Hematopoietic multipotent progenitor cell treated with erythropoietin and hydrocortisone succinate and interleukin-3 and kit ligand, for 4 days (in vitro differentiated cells): ENCODE measurements at regions not wholly inside any gene's neighbourhood (a gene's known extent, or its start where the extent isn't known, plus 50 kb on each side); places are given as distances from the start of the nearest gene placed in this dataset.
"Not testable (repeated sequence)": the region's sequence is repeated elsewhere in the genome, so short reads cannot be mapped to it uniquely, and the experiment has no call there.

ENCODE experiments used
- DNase-seq: peaks from one replicate; pipeline ENCODE4 v3.0.0-alpha.2; 2015

GRCh38 chr15:96586901-96587300, 256.4 kb downstream of the NR2F2 start:
- DNase-seq: peak; percentile 7

- DNase-seq: no peak
Observed at GRCh38 chr15:96589864-96590263, 259.4 kb downstream of the NR2F2 start.

- DNase-seq: no peak
Observed at GRCh38 chr15:96593735-96594134, 263.2 kb downstream of the NR2F2 start.

- DNase-seq: no peak
Observed at GRCh38 chr15:96595951-96596350, 265.5 kb downstream of the NR2F2 start.

- no peak for DNase-seq
Observed at GRCh38 chr15:96598514-96598913, 268.0 kb downstream of the NR2F2 start.

- no peak for DNase-seq
Observed at GRCh38 chr15:96599268-96599667, 268.8 kb downstream of the NR2F2 start.

GRCh38 chr15:96600350-96600749, 269.9 kb downstream of the NR2F2 start:
- no peak for DNase-seq

- DNase-seq: no peak
Observed at GRCh38 chr15:96606617-96607016, 276.1 kb downstream of the NR2F2 start.

- no peak for DNase-seq
Observed at GRCh38 chr15:96610757-96611156, 280.3 kb downstream of the NR2F2 start.

GRCh38 chr15:96612917-96613316, 282.4 kb downstream of the NR2F2 start:
- DNase-seq: no peak

- no peak for DNase-seq
Observed at GRCh38 chr15:96619174-96619573, 288.7 kb downstream of the NR2F2 start.

- DNase-seq: no peak
Observed at GRCh38 chr15:96622714-96623113, 292.2 kb downstream of the NR2F2 start.

GRCh38 chr15:96625256-96625655, 294.8 kb downstream of the NR2F2 start:
- no peak for DNase-seq

- no peak for DNase-seq
Observed at GRCh38 chr15:96627031-96627568, 296.6 kb downstream of the NR2F2 start.

- DNase-seq: no peak
Observed at GRCh38 chr15:96629511-96629910, 299.0 kb downstream of the NR2F2 start.

- DNase-seq: no peak
Observed at GRCh38 chr15:96638793-96639192, 308.3 kb downstream of the NR2F2 start.

- DNase-seq: no peak
Observed at GRCh38 chr15:96645796-96646195, 315.3 kb downstream of the NR2F2 start.

GRCh38 chr15:96648866-96649265, 318.4 kb downstream of the NR2F2 start:
- DNase-seq: no peak

- DNase-seq: no peak
Observed at GRCh38 chr15:96657096-96657495, 326.6 kb downstream of the NR2F2 start.

- not testable (repeated sequence) for DNase-seq
Observed at GRCh38 chr15:96666979-96667378, 336.5 kb downstream of the NR2F2 start.

- DNase-seq: no peak
Observed at GRCh38 chr15:96670389-96670788, 339.9 kb downstream of the NR2F2 start.

GRCh38 chr15:96672629-96673028, 342.1 kb downstream of the NR2F2 start:
- no peak for DNase-seq

GRCh38 chr15:96678386-96678785, 347.9 kb downstream of the NR2F2 start:
- no peak for DNase-seq

- DNase-seq: no peak
Observed at GRCh38 chr15:96687388-96688107, 357.0 kb downstream of the NR2F2 start.

- DNase-seq: no peak
Observed at GRCh38 chr15:96690733-96691132, 360.2 kb downstream of the NR2F2 start.
